ENCODE measurements at regions not wholly inside any gene's neighbourhood (a gene's known extent, or its start where the extent isn't known, plus 50 kb on each side); places are given as distances from the start of the nearest gene placed in this dataset.

DNA sequence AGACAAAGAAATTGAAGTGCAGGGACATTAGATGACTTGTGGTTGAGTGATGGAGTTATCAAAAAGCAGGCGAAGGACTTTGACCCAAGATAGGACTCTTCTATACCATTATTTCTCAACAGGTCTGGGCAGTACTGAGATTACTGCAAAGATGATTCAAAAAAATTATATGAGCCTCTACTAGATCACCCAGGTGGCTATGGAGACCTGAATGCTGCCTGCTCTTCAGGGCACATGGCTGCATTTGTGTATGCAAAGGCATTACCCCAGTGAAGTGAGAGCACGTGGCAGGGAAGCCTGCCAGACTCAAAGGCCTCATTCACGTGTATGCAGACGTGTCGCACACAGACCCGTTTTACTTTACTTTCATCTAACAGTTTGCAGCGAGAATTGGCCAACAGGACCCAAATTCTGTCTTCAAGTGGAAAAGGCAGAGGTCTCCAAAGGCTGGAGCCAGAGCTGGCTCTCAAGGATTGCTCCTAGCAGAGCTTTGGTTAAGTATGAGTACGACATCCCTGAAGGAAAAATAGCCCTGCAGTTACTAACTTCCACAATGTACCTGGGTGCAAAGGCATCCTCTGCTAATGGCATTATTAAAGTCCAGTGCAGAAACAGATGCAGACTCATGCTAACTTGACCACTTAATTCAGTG lies 113.8 kb upstream of the ARMC2 start:
- no peak for DNase-seq (ENCODE audit: low read depth in 2 of 2)

- no peak for DNase-seq (ENCODE audit: low read depth in 2 of 2)
Measured at GRCh38 chr6:108735310-108736001, 112.8 kb upstream of the ARMC2 start.

DNA sequence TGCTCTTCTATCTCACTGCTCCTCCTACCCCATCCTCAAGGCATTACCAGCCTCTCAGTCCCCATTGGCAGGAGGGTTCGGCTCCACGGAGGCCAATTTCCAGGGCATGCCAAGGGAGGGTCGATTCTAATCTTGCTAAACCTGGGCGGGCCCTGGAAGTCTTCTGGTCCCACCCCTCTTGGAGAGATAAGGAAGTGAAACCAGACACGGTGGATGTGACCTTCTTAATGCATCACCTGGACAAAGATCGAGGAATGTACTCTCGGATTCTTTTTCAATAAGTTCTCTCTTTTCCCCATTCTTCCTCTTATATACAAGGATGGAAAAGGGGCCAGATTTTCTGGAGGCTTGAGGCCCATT lies 112.2 kb upstream of the ARMC2 start:
- DNase-seq (ENCODE audit: low read depth in 2 of 2): no peak

DNA sequence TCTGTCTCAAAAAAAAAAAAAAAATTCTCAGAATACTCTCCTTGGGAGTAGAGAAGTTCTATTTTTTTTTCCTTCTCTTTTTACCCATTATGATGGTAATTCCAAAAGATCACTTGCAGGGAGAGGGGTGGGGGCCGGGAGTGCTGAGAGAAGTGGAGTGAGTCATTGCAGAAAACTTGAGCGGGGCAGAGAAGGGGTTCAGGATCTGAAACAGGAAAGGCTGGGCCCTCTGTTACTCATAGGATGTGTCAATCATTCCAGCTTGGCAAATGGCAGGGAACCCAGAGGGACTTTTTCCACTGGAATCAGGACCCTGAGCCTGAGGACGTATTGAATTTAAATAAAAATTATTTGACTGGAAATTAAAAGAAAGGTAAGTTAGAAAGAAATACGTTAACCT lies 111.4 kb upstream of the ARMC2 start:
- DNase-seq (ENCODE audit: low read depth in 2 of 2): no peak

DNA sequence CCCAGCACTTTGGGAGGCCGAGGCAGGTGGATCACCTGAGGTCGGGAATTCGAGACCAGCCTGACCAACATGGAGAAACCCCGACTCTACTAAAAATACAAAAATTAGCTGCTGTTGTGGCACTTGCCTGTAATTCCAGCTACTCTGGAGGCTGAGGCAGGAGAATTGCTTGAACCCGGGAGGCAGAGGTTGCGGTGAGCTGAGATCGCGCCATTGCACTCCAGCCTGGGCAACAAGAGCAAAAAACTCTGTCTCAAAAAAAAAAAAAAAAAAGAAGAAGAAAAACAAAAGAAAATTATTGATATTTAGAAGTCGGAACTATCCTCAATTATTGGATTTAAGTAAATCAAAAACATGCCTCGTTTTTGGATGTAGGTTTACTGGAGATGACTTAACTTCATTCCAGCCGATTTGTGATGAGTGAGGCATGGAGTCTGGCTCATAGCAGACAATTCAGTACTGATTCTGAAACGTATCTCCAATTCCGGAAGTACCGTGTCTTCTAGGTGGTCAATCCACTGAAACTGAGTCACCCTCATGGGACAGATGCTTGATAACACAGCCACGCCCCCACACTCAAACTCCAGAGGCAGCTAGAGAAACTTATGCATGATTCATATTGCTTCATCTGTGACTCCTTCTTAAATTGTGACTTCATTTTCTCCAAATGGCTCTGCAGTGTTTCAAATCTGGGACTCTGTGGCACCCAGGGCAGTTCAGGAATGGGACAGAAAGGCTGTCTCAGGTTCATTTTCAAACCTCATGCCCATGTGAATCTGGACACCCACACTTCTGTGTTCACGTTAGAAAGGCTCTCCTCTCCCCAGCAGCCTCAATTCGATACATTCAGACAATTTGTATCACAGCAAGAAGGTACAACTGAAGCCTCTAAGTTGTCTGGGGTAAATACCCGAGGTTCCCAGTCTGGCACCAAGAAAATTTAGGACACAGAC lies 110.4 kb upstream of the ARMC2 start:
- no peak for DNase-seq (ENCODE audit: low read depth in 2 of 2)

DNA sequence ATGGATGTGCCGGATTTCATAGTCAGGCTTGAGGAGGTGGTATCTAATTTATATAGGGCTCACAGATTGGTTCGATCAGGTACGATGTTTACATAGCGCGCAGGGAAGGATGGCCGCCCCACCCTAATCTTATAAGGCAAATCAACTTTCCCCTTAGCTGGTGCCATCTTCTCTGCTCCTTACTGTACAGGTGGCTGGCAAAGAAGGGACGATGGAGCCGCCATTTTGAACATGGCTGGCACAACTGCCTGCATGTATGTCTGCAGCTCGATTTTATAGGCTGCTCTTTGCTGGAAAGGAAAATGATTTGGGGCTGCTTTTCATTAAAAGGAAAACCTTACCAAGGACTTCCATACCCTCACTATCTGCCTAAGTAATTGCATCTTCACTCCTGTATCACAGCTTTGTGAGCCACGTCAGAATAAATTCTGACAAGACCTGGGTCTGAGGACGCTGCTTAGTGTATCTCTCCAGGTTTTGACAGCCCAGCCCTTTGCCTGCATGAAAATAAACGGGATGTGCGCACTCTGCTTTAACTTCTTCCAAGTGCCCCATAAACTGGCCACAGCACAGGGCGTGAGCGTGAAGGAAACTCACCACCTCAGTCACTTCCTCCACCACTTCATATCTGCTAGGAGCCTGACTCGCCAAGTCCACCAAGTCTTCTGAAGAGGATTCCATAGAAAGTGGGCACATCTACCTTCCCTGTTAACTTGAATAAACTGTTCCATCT lies 109.4 kb upstream of the ARMC2 start:
- no peak for DNase-seq (ENCODE audit: low read depth in 2 of 2)

DNA sequence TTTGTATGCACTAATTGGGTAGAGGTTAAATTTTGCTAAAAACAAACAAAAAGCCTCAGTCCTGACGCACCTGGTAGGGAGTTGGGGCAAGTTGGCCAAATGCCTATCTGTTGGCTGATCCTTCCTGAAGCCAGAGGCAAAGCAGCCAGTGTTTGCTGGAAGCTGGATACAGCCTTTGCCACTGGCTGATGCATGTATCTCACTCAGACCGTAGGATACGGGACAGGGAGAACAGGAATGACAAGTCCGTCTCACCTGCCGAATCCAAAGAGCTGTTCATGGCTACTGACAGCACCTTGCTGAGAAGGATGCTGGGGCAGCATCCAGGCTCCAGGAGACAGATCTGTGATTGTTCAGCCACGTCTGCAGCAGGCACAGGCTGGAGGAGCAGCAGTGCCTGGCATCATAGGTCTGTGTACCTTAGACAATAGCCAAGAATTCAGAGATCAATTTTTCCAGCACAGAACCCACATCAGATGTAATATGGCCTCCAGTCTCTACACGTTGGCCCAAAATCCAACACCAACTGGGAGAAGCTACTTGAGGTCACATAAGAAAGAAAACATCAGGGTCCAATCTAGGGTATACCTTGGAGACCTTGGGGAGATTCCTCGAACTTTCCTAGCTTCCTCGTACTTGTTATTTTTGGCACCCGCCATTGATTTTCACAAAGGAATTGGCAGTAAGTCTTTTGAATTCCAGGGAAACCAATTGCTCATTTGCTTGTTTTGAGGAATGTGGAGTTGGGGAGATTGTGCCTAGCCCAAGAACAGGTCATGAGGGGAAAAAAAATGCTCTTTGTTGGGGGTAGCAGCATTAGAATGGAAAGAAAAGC lies 108.5 kb upstream of the ARMC2 start:
- DNase-seq (ENCODE audit: low read depth in 2 of 2): no peak

- DNase-seq (ENCODE audit: low read depth in 2 of 2): no peak
Measured at GRCh38 chr6:108741331-108741989, 106.8 kb upstream of the ARMC2 start.

DNA sequence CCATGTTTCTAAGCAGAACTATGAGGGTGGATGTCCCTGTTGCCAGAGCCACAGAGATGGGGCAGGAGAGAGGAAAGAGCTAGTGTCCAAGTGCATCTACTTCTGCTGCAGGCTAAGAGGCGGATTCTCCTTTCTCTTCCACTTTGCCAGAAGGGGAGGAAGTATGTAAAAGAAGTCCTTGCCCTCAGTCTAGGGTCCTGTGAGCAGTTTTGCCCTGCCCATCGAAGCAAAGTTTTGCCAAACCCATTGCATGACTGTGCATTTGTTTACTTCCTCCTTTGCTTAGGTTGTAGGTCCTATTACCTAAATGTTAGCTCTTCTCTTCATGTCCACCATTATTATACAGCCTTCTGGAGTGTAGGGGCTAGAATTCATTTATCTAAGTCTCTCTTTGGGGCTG lies 106.2 kb upstream of the ARMC2 start:
- DNase-seq (ENCODE audit: low read depth in 2 of 2): no peak

- DNase-seq (ENCODE audit: low read depth in 2 of 2): no peak
Measured at GRCh38 chr6:108744244-108744972, 103.8 kb upstream of the ARMC2 start.

DNA sequence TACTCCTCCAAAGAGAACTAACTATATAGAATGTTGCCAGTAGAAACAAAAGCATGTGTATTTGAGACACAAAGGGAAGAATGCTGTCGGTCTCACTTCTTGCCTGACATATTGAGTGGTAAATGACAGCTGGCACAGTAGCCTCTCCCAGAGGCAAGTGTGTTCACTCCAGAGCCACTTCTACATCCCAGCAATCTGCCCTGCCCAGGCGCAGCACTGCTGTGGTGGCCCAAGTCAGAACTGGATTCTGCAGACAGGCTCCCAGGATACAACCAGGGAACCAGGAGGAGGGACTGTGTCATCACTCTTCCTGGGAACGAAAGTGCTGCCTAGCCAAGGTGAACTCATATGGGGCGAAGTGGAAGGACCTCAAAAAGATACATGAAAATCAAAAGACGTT lies 103.2 kb upstream of the ARMC2 start:
- DNase-seq (ENCODE audit: low read depth in 2 of 2): no peak

DNA sequence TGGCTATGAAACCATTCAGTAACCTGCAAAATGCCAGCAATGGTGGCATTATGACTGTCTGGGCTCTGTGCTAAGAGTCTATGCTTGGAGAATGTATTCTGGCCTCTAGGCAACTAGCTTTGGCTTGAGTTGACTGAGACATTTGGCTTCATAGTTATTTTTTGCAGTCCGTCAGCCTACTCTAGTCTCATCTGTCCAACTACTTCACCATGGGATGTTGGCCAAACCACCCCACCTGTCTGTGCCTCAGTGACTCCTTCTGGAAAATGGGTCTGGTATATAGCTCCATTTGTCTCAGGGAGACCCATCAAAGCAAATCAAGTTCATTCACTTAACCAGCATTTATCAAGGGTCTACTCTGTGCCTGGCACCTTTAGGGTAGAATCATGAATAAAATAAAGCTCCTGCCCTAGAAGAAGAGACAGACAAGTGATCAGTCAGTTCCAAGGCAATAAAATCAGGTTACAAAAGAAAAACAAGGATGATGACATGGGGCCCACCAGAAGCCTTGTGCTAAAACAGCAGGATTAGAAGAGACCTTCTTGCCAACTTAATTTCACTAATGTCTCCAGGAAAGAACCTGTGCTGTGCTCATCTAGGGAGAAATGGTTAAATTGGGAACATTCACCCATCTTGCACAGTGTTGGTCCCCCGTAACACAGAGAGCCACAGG lies 102.4 kb upstream of the ARMC2 start:
- no peak for DNase-seq (ENCODE audit: low read depth in 2 of 2)

DNA sequence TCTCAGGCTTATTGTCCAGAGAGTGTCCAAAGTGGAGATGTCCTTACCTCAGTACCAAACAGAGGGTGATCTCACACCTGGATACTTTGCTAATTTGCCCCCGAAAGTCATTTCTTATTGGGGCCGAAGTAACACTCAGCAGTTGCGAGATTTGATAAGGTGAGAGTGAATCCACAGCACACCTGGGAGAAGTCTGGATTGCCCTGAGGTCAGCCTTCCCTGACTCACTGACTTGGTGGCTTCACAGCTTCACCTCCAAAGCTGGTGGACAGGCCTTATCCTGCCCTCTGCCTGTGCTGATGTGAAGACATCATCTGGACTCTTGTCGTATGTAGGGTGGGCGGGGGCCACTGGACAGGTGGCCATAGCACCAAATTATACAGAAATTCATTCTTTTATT lies 101.9 kb upstream of the ARMC2 start:
- DNase-seq (ENCODE audit: low read depth in 2 of 2): no peak

DNA sequence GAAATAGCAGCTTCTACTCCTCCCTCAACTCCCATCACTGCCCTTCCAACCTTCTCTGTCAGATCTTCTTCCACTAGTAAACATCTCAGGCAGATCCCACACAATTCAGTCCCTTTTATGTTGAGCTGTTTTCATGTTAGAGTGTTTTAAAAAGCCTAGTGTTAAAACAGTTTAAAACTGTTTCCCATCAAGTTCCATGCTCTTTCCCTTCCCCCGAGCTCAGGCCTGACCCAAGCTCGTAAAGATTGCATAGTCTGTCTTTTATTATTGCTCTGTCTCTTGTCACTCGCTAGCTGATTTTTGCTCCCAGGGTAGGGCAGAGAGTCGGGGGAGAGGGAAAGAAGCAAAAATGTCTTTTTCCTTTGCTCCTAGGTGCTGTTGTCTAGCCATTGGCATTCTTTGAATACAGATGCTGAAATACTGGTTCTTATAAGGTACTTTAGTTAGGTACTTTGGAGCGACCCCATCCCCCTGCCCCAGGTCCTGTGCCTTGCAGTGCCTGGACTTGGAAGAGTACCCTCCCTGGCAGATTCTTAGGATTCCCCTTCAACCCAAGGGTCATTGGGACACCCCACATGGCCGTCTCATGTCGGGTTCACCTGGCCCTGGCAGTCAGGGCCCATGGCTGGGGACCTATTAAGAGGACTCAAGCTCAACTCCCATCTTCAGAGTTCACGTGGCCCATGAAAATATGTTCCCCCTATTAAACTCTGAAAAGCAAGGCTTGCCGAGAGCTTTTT lies 101.2 kb upstream of the ARMC2 start:
- no peak for DNase-seq (ENCODE audit: low read depth in 2 of 2)

DNA sequence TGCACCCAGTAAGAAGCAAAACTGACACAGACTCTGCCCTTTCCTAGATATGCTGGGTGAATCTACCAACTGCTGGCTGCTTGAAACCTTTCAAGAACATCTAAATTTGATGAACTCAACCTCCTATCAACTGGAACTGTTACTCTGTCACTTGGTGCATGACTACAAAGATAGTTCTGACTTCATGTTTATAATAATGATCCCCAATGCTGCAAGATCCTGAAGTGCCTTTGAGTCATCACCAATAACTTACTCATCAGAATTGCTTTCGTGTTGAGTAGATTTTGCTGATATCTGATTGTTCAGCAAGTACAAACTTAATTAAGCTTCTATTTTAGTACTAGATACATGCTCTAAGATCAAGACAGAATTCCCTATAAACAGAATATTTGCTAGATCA lies 100.2 kb upstream of the ARMC2 start:
- DNase-seq (ENCODE audit: low read depth in 2 of 2): no peak

- no peak for DNase-seq (ENCODE audit: low read depth in 2 of 2)
Measured at GRCh38 chr6:108748959-108749358, 99.3 kb upstream of the ARMC2 start.

DNA sequence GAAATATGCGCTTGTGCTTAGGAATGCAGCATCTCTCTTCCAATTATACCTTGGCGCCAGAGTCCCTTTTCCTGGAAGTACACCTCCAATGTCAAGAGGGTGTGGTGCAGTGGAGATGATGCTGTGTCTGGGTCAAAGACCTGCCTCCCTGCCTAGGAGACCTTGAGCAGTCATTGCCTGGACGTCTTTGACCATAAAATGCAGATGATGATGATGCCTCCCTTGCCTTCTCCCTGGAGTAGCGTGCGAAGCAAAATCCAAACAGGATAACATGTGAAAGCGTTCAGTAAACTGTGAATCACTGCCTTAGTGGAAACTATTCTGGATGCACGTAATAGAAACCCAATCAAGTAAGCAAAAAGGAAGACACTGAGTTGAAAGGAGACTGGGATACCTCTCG lies 97.4 kb upstream of the ARMC2 start:
- no peak for DNase-seq (ENCODE audit: low read depth in 2 of 2)

DNA sequence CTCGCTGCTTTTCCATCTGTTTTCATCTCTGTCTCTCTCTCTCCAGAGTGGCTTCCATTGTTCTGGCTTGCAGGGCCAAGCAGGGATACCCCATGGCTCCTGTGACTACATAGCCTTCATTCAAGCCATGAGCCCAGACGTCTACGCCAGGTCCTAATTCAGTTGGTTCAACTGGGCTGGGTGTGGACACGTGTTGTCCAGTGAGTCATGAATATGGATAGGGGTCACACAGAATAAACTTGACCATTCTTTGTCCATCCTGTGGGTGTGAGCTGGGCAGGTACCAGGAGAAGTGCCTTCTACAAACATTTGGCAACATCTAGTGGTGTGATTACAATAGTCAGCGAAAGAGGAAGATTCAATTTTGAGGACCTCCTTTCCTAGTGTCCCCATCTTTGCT lies 96.9 kb upstream of the ARMC2 start:
- DNase-seq (ENCODE audit: low read depth in 2 of 2): no peak
